A549 (cell line): ENCODE measurements at regions not wholly inside any gene's neighbourhood (a gene's known extent, or its start where the extent isn't known, plus 50 kb on each side); places are given as distances from the start of the nearest gene placed in this dataset.

Experiments used
- EP300 ChIP-seq, 2 experiments: fragments of >200 bp; sonication (Bioruptor Twin); formaldehyde crosslinking; IDR thresholded peaks; 2 replicates in 1 of 2; 3 replicates in 1 of 2; pipeline ENCODE4 v1.6.1; 2016 to 2017
- RAD21 ChIP-seq, 2 experiments: fragments of >200 bp in 1 of 2; sonication (Bioruptor Twin) in 1 of 2; formaldehyde crosslinking in 1 of 2; IDR thresholded peaks in 1 of 2; conservative IDR thresholded peaks in 1 of 2; 2 replicates in 1 of 2; 3 replicates in 1 of 2; pipeline ENCODE4 v1.6.1; 2012 to 2018; ENCODE audit warnings: inconsistent platforms in 1 of 2

DNA sequence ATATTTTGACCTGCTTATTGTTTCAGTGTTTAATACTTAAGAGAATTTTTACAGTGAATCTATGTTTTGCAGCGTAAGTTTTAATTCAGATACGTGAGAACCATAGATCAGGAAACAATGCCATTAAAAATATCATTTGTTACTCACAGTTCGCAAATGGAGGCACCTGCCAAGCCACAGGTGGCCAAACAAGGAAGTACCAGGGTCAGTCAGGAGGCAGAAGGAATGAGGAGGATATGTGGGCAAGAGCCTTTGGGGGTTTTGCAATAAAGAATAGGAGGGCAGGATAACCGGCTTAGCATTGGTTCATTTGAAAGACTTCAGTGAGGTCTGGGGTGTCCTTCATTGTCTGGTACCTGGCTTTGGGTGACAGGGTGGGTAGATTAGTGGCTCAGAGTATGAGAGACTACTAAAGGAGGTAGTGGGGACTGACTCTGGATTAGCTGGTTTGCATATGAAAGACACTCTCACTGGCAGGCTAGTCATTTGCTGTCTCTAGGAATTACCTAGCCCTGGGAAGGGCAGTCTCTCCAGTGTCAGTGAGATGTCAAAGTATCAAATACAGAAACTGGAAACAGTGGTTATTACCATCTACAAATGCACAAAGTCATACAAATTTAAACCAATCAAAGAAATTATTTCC is 132.2 kb upstream of the CAV2 start:
- TF ChIP-seq RAD21 (conservative IDR thresholded peaks at IDR 0.05 in 1 of 2, IDR thresholded peaks at IDR 0.05 in 1 of 2) (no peak), EP300 (IDR thresholded peaks at IDR 0.05) (no peak)
